ENCODE measurements at regions not wholly inside any gene's neighbourhood (a gene's known extent, or its start where the extent isn't known, plus 50 kb on each side); places are given as distances from the start of the nearest gene placed in this dataset.

DNA sequence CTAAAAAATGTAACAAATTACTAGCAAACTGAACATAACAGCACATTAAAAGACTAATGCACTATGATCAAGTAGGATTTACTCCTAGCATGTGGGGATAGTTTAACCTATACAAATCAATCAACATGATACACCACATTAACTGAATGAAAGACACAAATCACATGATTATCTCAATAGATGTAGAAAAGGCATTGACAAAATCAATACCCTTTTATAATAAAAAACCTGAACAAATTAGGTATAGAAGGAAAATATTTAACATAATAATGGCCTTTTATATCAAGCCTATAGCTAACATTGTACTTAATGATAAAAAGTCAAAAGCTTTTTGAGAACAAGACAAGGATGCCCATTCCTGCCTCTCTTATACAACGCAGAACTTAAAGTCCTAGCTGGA, 540.0 kb downstream of the RERGL start:
- Histone ChIP-seq H3K4me2 (replicated peaks; ENCODE audit: low read depth, low read length, poor library complexity, severe bottlenecking) (no peak overlapping the region), H3K27ac (ENCODE audit: low read length in 2 of 2) (no peak overlapping the region), H3K4me1 (ENCODE audit: control insufficient read depth in 2 of 2, insufficient read depth in 2 of 2, low read length in 2 of 2) (no peaks in the 10 kb centered on the region), H3K4me3 (ENCODE audit: control extremely low read depth in 1 of 5, extremely low read depth in 1 of 5, insufficient read depth in 1 of 5, low read depth in 2 of 5, low read length in 4 of 5) (no peak overlapping the region), H3K9me3 (ENCODE audit: control extremely low read depth in 1 of 3, control insufficient read depth in 2 of 3, insufficient read depth in 1 of 3, low read length in 2 of 3) (peaks cover 0 to 4% (median 3%) of the 10 kb centered on the region in 3 donors), H3K79me2 (ENCODE audit: control insufficient read depth, insufficient read depth, low read length) (no peaks in the 10 kb centered on the region), H3K36me3 (replicated peaks in 1 of 2; ENCODE audit: control extremely low read depth in 1 of 2, control insufficient read depth in 1 of 2, extremely low read depth in 1 of 2, insufficient read depth in 2 of 2, low read length in 1 of 2) (no peaks in the 10 kb centered on the region), H4K20me1 (ENCODE audit: control insufficient read depth, insufficient read depth, low read length, poor library complexity, severe bottlenecking) (no peaks in the 10 kb centered on the region), H3K27me3 (replicated peaks in 1 of 4; ENCODE audit: control extremely low read depth in 1 of 4, control insufficient read depth in 3 of 4, insufficient read depth in 4 of 4, low read length in 3 of 4) (no peaks in the 10 kb centered on the region), H2AFZ (ENCODE audit: insufficient read depth, low read depth, low read length, poor library complexity, severe bottlenecking) (no peak overlapping the region), H3K9ac (ENCODE audit: low read length) (no peak overlapping the region)
- no peak overlapping the region for H3K27ac Mint-ChIP-seq
- no peak for ATAC-seq (ENCODE audit: low read depth)
- H3K9me3 Mint-ChIP-seq (ENCODE audit: insufficient read depth) = peaks cover 11% of the 10 kb centered on the region
- TF ChIP-seq, protein P1, sequence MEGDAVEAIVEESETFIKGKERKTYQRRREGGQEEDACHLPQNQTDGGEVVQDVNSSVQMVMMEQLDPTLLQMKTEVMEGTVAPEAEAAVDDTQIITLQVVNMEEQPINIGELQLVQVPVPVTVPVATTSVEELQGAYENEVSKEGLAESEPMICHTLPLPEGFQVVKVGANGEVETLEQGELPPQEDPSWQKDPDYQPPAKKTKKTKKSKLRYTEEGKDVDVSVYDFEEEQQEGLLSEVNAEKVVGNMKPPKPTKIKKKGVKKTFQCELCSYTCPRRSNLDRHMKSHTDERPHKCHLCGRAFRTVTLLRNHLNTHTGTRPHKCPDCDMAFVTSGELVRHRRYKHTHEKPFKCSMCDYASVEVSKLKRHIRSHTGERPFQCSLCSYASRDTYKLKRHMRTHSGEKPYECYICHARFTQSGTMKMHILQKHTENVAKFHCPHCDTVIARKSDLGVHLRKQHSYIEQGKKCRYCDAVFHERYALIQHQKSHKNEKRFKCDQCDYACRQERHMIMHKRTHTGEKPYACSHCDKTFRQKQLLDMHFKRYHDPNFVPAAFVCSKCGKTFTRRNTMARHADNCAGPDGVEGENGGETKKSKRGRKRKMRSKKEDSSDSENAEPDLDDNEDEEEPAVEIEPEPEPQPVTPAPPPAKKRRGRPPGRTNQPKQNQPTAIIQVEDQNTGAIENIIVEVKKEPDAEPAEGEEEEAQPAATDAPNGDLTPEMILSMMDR (IDR thresholded peaks at IDR 0.05) = no peak
- no peaks in the 10 kb centered on the region for H3K27me3 Mint-ChIP-seq
- H3K4me3 Mint-ChIP-seq = no peak overlapping the region
- ChIA-PET CTCF (no interaction called here), POLR2A (no interaction called here)
- WGBS (ENCODE audit: insufficient coverage) = no CpG with 5 or more reads among the region's 1 CpG
- no peaks in the 10 kb centered on the region for H3K4me1 Mint-ChIP-seq
- intact Hi-C loops (cut with micrococcal nuclease) = loop anchor here (10.0 kb wide), 1 partner anchor 775 kb away; no protein-coding TSS in a partner anchor
- no peak for DNase-seq

DNA sequence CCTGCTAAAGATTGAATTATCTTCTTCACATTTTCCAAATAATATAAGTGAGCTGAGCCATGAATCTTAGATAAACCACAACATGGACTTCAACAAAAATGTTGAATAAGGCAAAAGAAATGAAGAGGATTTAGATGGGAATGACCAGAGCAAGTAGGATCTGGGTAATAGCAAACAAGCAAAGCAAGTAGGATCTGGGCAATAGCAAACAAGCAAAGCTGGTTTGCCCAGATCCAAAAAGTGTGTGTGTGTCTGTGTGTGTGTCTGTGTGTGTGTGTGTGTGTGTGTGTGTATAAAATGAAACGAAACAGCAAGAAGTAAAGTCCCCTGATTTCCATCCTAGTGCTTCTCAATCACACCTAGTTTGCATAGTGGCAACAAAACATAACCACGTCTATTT, 549.1 kb downstream of the RERGL start:
- H3K27ac ChIP-seq (ENCODE audit: low read length in 2 of 2) = no peak overlapping the region
- ChIA-PET POLR2A (no interaction called here), CTCF (no interaction called here)
- no peak for DNase-seq
- no peaks in the 10 kb centered on the region for H3K27me3 ChIP-seq (replicated peaks in 1 of 4; ENCODE audit: control extremely low read depth in 1 of 4, control insufficient read depth in 3 of 4, insufficient read depth in 4 of 4, low read length in 3 of 4)
- WGBS (ENCODE audit: insufficient coverage) = no CpG with 5 or more reads among the region's 2 CpGs
- H3K4me2 ChIP-seq (replicated peaks; ENCODE audit: low read depth, low read length, poor library complexity, severe bottlenecking) = no peak overlapping the region
- H3K9ac ChIP-seq (ENCODE audit: low read length) = no peak overlapping the region
- H3K36me3 ChIP-seq (replicated peaks in 1 of 2; ENCODE audit: control extremely low read depth in 1 of 2, control insufficient read depth in 1 of 2, extremely low read depth in 1 of 2, insufficient read depth in 2 of 2, low read length in 1 of 2) = no peaks in the 10 kb centered on the region
- Mint-ChIP-seq H3K27ac (no peak overlapping the region), H3K4me1 (no peaks in the 10 kb centered on the region), H3K9me3 (ENCODE audit: insufficient read depth) (peaks cover 5% of the 10 kb centered on the region), H3K27me3 (no peaks in the 10 kb centered on the region), H3K4me3 (no peak overlapping the region)
- intact Hi-C loops (cut with micrococcal nuclease) = no loop called here
- no peak overlapping the region for H3K4me3 ChIP-seq (ENCODE audit: control extremely low read depth in 1 of 5, extremely low read depth in 1 of 5, insufficient read depth in 1 of 5, low read depth in 2 of 5, low read length in 4 of 5)
- H3K4me1 ChIP-seq (ENCODE audit: control insufficient read depth in 2 of 2, insufficient read depth in 2 of 2, low read length in 2 of 2) = no peaks in the 10 kb centered on the region
- peaks cover 0 to 13% (median 6%) of the 10 kb centered on the region in 3 donors for H3K9me3 ChIP-seq (ENCODE audit: control extremely low read depth in 1 of 3, control insufficient read depth in 2 of 3, insufficient read depth in 1 of 3, low read length in 2 of 3)
- H2AFZ ChIP-seq (ENCODE audit: insufficient read depth, low read depth, low read length, poor library complexity, severe bottlenecking) = no peak overlapping the region
- H3K79me2 ChIP-seq (ENCODE audit: control insufficient read depth, insufficient read depth, low read length) = no peaks in the 10 kb centered on the region
- no peak for TF ChIP-seq EZH2 (IDR thresholded peaks at IDR 0.05; ENCODE audit: borderline replicate concordance, insufficient read depth, low read depth, low read length, poor library complexity, severe bottlenecking)
- TF ChIP-seq, protein P1 (IDR thresholded peaks at IDR 0.05) = no peak
- H4K20me1 ChIP-seq (ENCODE audit: control insufficient read depth, insufficient read depth, low read length, poor library complexity, severe bottlenecking) = no peaks in the 10 kb centered on the region
- ATAC-seq (ENCODE audit: low read depth) = no peak

Measured in B cell (primary cell).